Right cardiac atrium (tissue), 5 donors: ENCODE measurements at regions not wholly inside any gene's neighbourhood (a gene's known extent, or its start where the extent isn't known, plus 50 kb on each side); places are given as distances from the start of the nearest gene placed in this dataset.

ENCODE experiments used
- ATAC-seq, 2 donors: fragments of 200-7000 bp; cut with Tn5 transposase; one replicate each; pipeline versions ENCODE4 v1.8.0 to v1.9.1; 2020; ENCODE audit warnings: moderate library complexity in 2 of 2, mild to moderate bottlenecking in 1 of 2
- DNase-seq, 3 donors: peaks; one replicate each; pipeline ENCODE4 v3.0.0-alpha.2; 2020
- H3K27ac ChIP-seq: one replicate; pipeline ENCODE4 v1.5.1; 2013; ENCODE audit warnings: mild to moderate bottlenecking, low read length, control low read depth, moderate library complexity
- H3K27me3 ChIP-seq: one replicate; pipeline ENCODE4 v1.6.1; 2013; ENCODE audit not compliant: control insufficient read depth, insufficient read depth
- H3K4me1 ChIP-seq: one replicate; pipeline ENCODE4 v1.6.1; 2013; ENCODE audit warnings: low read length; ENCODE audit not compliant: control insufficient read depth, insufficient read depth
- H3K4me3 ChIP-seq: one replicate; pipeline ENCODE4 v1.5.1; 2013; ENCODE audit warnings: low read length, control low read depth
- H3K9me3 ChIP-seq: one replicate; pipeline ENCODE4 v1.6.1; 2013; ENCODE audit warnings: low read length; ENCODE audit not compliant: control insufficient read depth
- whole genome bisulfite sequencing: extraction: QIAGEN DNeasy Blood & Tissue Kit; methylation state at CpG from one replicate; pipeline ENCODE4 v1.1.7; 2013; 5-methylcytosine and 5-hydroxymethylcytosine counted together
- intact Hi-C, 4 donors: fragments of 100-400 bp; cut with DNase I; formaldehyde crosslinking; loops; one replicate each; pipeline versions ENCODE4 v1.11.0 to v1.14.0; 2022 to 2023
- donor health status: healthy with polysubstance abuse.
- donor health status: DM: no; HTN: yes; CAD: no.
- donor health status: DM: no; HTN: no; CAD: no.
- donor health status: DM: no; HTN: yes; CAD: no; lungs with severe emphysema.
- donor health status: DM: yes; HTN: yes; CAD: no.

GRCh38 chr9:20117482-20117881 lies 328.6 kb upstream of the SLC24A2 start:
- Histone ChIP-seq H3K27me3 (no peaks in the 10 kb centered on the region), H3K4me3 (no peak overlapping the region), H3K27ac (no peak overlapping the region), H3K9me3 (no peaks in the 10 kb centered on the region), H3K4me1 (no peaks in the 10 kb centered on the region)
- WGBS, result 68% methylated on average over 2 of the region's 2 CpGs
- ATAC-seq (no peak), DNase-seq (no peak)
- intact Hi-C loops, result no loop called here

GRCh38 chr9:20114974-20115373 lies 326.1 kb upstream of the SLC24A2 start:
- no peak for DNase-seq
- Histone ChIP-seq H3K27ac (no peak overlapping the region), H3K4me1 (no peaks in the 10 kb centered on the region), H3K27me3 (no peaks in the 10 kb centered on the region), H3K4me3 (no peak overlapping the region), H3K9me3 (no peaks in the 10 kb centered on the region)
- WGBS, result 90% methylated on average over 2 of the region's 2 CpGs
- no peak for ATAC-seq
- intact Hi-C loops, result no loop called here

- Histone ChIP-seq H3K27ac (no peak overlapping the region), H3K4me3 (no peak overlapping the region), H3K27me3 (no peaks in the 10 kb centered on the region), H3K9me3 (no peaks in the 10 kb centered on the region), H3K4me1 (no peaks in the 10 kb centered on the region)
- intact Hi-C loops, result no loop called here
- DNase-seq (no peak), ATAC-seq (no peak)
- 85% methylated on average over 7 of the region's 7 CpGs for WGBS
Measured at GRCh38 chr9:20112205-20112783, 323.5 kb upstream of the SLC24A2 start.

- H3K9me3 ChIP-seq, result no peaks in the 10 kb centered on the region
- WGBS, result 63% methylated on average over 3 of the region's 3 CpGs
- ATAC-seq, result no peak
- H3K4me1 ChIP-seq, result no peaks in the 10 kb centered on the region
- no peak overlapping the region for H3K27ac ChIP-seq
- intact Hi-C loops, result no loop called here
- H3K4me3 ChIP-seq, result no peak overlapping the region
- DNase-seq, result no peak
- no peaks in the 10 kb centered on the region for H3K27me3 ChIP-seq
Measured at GRCh38 chr9:20111173-20111843, 322.5 kb upstream of the SLC24A2 start.

GRCh38 chr9:20095430-20096092 lies 306.7 kb upstream of the SLC24A2 start:
- WGBS, result 83% methylated on average over 5 of the region's 5 CpGs
- no peaks in the 10 kb centered on the region for H3K27me3 ChIP-seq
- no peaks in the 10 kb centered on the region for H3K4me1 ChIP-seq
- intact Hi-C loops, result no loop called here
- DNase-seq (no peak), ATAC-seq (no peak)
- H3K9me3 ChIP-seq, result no peaks in the 10 kb centered on the region
- H3K27ac ChIP-seq, result no peak overlapping the region
- no peak overlapping the region for H3K4me3 ChIP-seq

- ATAC-seq (no peak), DNase-seq (no peak)
- H3K4me3 ChIP-seq, result no peak overlapping the region
- H3K9me3 ChIP-seq, result no peaks in the 10 kb centered on the region
- intact Hi-C loops, result no loop called here
- no peaks in the 10 kb centered on the region for H3K27me3 ChIP-seq
- 88% methylated on average over 1 of the region's 1 CpG for WGBS
- H3K27ac ChIP-seq, result no peak overlapping the region
- H3K4me1 ChIP-seq, result no peaks in the 10 kb centered on the region
Measured at GRCh38 chr9:20092561-20092960, 303.7 kb upstream of the SLC24A2 start.

GRCh38 chr9:20087481-20087880 lies 298.6 kb upstream of the SLC24A2 start:
- WGBS, result 82% methylated on average over 1 of the region's 1 CpG
- Histone ChIP-seq H3K4me3 (no peak overlapping the region), H3K27ac (no peak overlapping the region), H3K27me3 (no peaks in the 10 kb centered on the region), H3K9me3 (no peaks in the 10 kb centered on the region), H3K4me1 (no peaks in the 10 kb centered on the region)
- intact Hi-C loops, result no loop called here
- ATAC-seq (no peak), DNase-seq (no peak)

GRCh38 chr9:20085842-20086241 lies 297.0 kb upstream of the SLC24A2 start:
- Histone ChIP-seq H3K4me1 (no peaks in the 10 kb centered on the region), H3K4me3 (no peak overlapping the region), H3K27ac (no peak overlapping the region), H3K27me3 (no peaks in the 10 kb centered on the region), H3K9me3 (no peaks in the 10 kb centered on the region)
- intact Hi-C loops, result no loop called here
- ATAC-seq (no peak), DNase-seq (no peak)
- 71% methylated on average over 1 of the region's 1 CpG for WGBS

GRCh38 chr9:20084125-20084524 lies 295.3 kb upstream of the SLC24A2 start:
- no peaks in the 10 kb centered on the region for H3K4me1 ChIP-seq
- H3K27me3 ChIP-seq, result no peaks in the 10 kb centered on the region
- DNase-seq (no peak), ATAC-seq (no peak)
- H3K9me3 ChIP-seq, result no peaks in the 10 kb centered on the region
- H3K4me3 ChIP-seq, result no peak overlapping the region
- 12% methylated on average over 2 of the region's 2 CpGs for WGBS
- intact Hi-C loops, result no loop called here
- H3K27ac ChIP-seq, result no peak overlapping the region

GRCh38 chr9:20083390-20083789 lies 294.6 kb upstream of the SLC24A2 start:
- ATAC-seq, result no peak
- no peak for DNase-seq
- no peak overlapping the region for H3K4me3 ChIP-seq
- H3K4me1 ChIP-seq, result no peaks in the 10 kb centered on the region
- WGBS, result 92% methylated on average over 4 of the region's 4 CpGs
- H3K27ac ChIP-seq, result no peak overlapping the region
- H3K27me3 ChIP-seq, result no peaks in the 10 kb centered on the region
- intact Hi-C loops, result no loop called here
- H3K9me3 ChIP-seq, result no peaks in the 10 kb centered on the region

- DNase-seq, result no peak
- no peaks in the 10 kb centered on the region for H3K9me3 ChIP-seq
- intact Hi-C loops, result no loop called here
Measured at GRCh38 chr9:20082831-20083230, 294.0 kb upstream of the SLC24A2 start.

More at GRCh38 chr9:20082831-20083230, 294.0 kb upstream of the SLC24A2 start:
- H3K4me3 ChIP-seq, result no peak overlapping the region
- no peaks in the 10 kb centered on the region for H3K27me3 ChIP-seq
- no peaks in the 10 kb centered on the region for H3K4me1 ChIP-seq
- H3K27ac ChIP-seq, result no peak overlapping the region
- WGBS, result 0% methylated on average over 1 of the region's 1 CpG
- ATAC-seq, result no peak
